B cell (primary cell): ENCODE measurements at regions not wholly inside any gene's neighbourhood (a gene's known extent, or its start where the extent isn't known, plus 50 kb on each side); places are given as distances from the start of the nearest gene placed in this dataset.

Source experiments
- ATAC-seq: fragments of 200-7000 bp; cut with Tn5 transposase; one replicate; pipeline ENCODE4 v1.10.0; 2021; ENCODE audit warnings: low read depth, mild to moderate bottlenecking, moderate number of reproducible peaks, moderate library complexity
- CTCF ChIA-PET: fragments of 350-600 bp; sonication (Branson Sonifier 250); formaldehyde crosslinking; loops from one replicate; lab custom pipeline; 2021; ENCODE audit warnings: antibody characterized with exemption, inconsistent platforms; lab: Charles Lee
- POLR2A ChIA-PET: fragments of 350-600 bp; sonication (Branson Sonifier 250); formaldehyde crosslinking; loops from one replicate; lab custom pipeline; 2021; ENCODE audit warnings: antibody characterized with exemption; lab: Charles Lee
- DNase-seq: peaks from one replicate; pipeline ENCODE4 v3.0.0; 2013
- H2AFZ ChIP-seq: 2 replicates; pipeline ENCODE4 v1.6.1; 2012; ENCODE audit warnings: mild to moderate bottlenecking, low read depth, low read length; ENCODE audit not compliant: insufficient read depth, poor library complexity, severe bottlenecking
- H3K27ac ChIP-seq, 2 donors: 1 replicate in 1 of 2; 2 replicates in 1 of 2; pipeline ENCODE4 v1.5.1; 2012 to 2013; ENCODE audit warnings: low read length in 2 of 2, mild to moderate bottlenecking in 2 of 2, moderate library complexity in 1 of 2
- H3K27me3 ChIP-seq, 4 experiments: fragments of 200-600 bp in 1 of 4; sonication (generic) in 1 of 4; replicated peaks in 1 of 4; 1 replicate in 2 of 4; 2 replicates in 2 of 4; pipeline versions ENCODE4 v1.6.1 to v1.7.0; 2013 to 2016; ENCODE audit warnings: low read length in 3 of 4, mild to moderate bottlenecking in 2 of 4, mixed read lengths in 1 of 4, moderate library complexity in 1 of 4; ENCODE audit not compliant: insufficient read depth in 4 of 4, control insufficient read depth in 3 of 4; ENCODE audit errors: control extremely low read depth in 1 of 4
- H3K36me3 ChIP-seq, 2 experiments: replicated peaks in 1 of 2; 1 replicate in 1 of 2; 2 replicates in 1 of 2; pipeline versions ENCODE4 v1.6.1 to v1.7.1; 2013; ENCODE audit warnings: low read length in 1 of 2; ENCODE audit not compliant: insufficient read depth in 2 of 2, control insufficient read depth in 1 of 2; ENCODE audit errors: control extremely low read depth in 1 of 2, extremely low read depth in 1 of 2
- H3K4me1 ChIP-seq, 2 donors: fragments of 200-600 bp in 1 of 2; sonication (generic) in 1 of 2; 1 replicate in 1 of 2; 2 replicates in 1 of 2; pipeline versions ENCODE4 v1.5.1 to v1.6.1; 2013 to 2017; ENCODE audit warnings: low read length in 2 of 2; ENCODE audit not compliant: control insufficient read depth in 2 of 2, insufficient read depth in 2 of 2
- H3K4me2 ChIP-seq: replicated peaks from 2 replicates; pipeline ENCODE3; 2012; ENCODE audit warnings: mild to moderate bottlenecking, low read depth, low read length; ENCODE audit not compliant: poor library complexity, severe bottlenecking
- H3K4me3 ChIP-seq, 5 experiments: fragments of 200-600 bp in 1 of 5; sonication (generic) in 1 of 5; 1 replicate in 3 of 5; 2 replicates in 2 of 5; pipeline versions ENCODE4 v1.5.1 to v1.7.0; 2011 to 2016; ENCODE audit warnings: low read length in 4 of 5, mild to moderate bottlenecking in 4 of 5, low read depth in 2 of 5, control low read depth in 1 of 5, moderate library complexity in 1 of 5; ENCODE audit not compliant: insufficient read depth in 1 of 5; ENCODE audit errors: control extremely low read depth in 1 of 5, extremely low read depth in 1 of 5
- H3K79me2 ChIP-seq: fragments of 200-600 bp; sonication (generic); one replicate; pipeline ENCODE4 v1.6.0; 2016; ENCODE audit warnings: low read length; ENCODE audit not compliant: control insufficient read depth, insufficient read depth
- H3K9ac ChIP-seq: fragments of 200-600 bp; sonication (generic); 2 replicates; pipeline ENCODE4 v1.6.1; 2017; ENCODE audit warnings: mild to moderate bottlenecking, low read length, moderate library complexity
- H3K9me3 ChIP-seq, 3 donors: one replicate each; pipeline versions ENCODE4 v1.6.1 to v1.7.1; 2013; ENCODE audit warnings: low read length in 2 of 3; ENCODE audit not compliant: control insufficient read depth in 2 of 3, insufficient read depth in 1 of 3; ENCODE audit errors: control extremely low read depth in 1 of 3
- H4K20me1 ChIP-seq: 2 replicates; pipeline ENCODE4 v1.6.0; 2012; ENCODE audit warnings: mild to moderate bottlenecking, low read length; ENCODE audit not compliant: insufficient read depth, control insufficient read depth, poor library complexity, severe bottlenecking
- H3K27ac Mint-ChIP-seq: one replicate; pipeline ENCODE4 v1.8.0; 2021; ENCODE audit warnings: mixed read lengths
- H3K27me3 Mint-ChIP-seq: one replicate; pipeline ENCODE4 v1.8.0; 2021; ENCODE audit warnings: mixed read lengths
- H3K4me1 Mint-ChIP-seq: one replicate; pipeline ENCODE4 v1.8.0; 2021; ENCODE audit warnings: mixed read lengths
- H3K4me3 Mint-ChIP-seq: one replicate; pipeline ENCODE4 v1.8.0; 2021; ENCODE audit warnings: mixed read lengths
- H3K9me3 Mint-ChIP-seq: one replicate; pipeline ENCODE4 v1.8.0; 2022; ENCODE audit warnings: mixed read lengths; ENCODE audit not compliant: insufficient read depth
- EZH2 ChIP-seq: IDR thresholded peaks from 2 replicates; pipeline ENCODE4 v1.6.1; 2012; ENCODE audit warnings: borderline replicate concordance, low read depth, mild to moderate bottlenecking, moderate library complexity, low read length; ENCODE audit not compliant: insufficient read depth, poor library complexity, severe bottlenecking
- WGBS: methylation state at CpG from one replicate; pipeline ENCODE4 v1.1.5; 2013; ENCODE audit warnings: missing lambda C conversion rate; ENCODE audit not compliant: insufficient coverage; 5-methylcytosine and 5-hydroxymethylcytosine counted together
- intact Hi-C: fragments of 100-400 bp; cut with micrococcal nuclease; formaldehyde crosslinking; loops from one replicate; pipeline ENCODE4 v1.10.0; 2022
- TF ChIP-seq, protein P1 (sequence below): fragments of 200-600 bp; IDR thresholded peaks from one replicate; pipeline ENCODE4 v1.8.0; 2022; ENCODE audit warnings: antibody characterized with exemption, mild to moderate bottlenecking

- H3K27ac Mint-ChIP-seq, result no peak overlapping the region
- Histone ChIP-seq H4K20me1 (no peaks in the 10 kb centered on the region), H3K4me2 (no peak overlapping the region), H2AFZ (no peak overlapping the region), H3K9ac (no peak overlapping the region), H3K36me3 (no peaks in the 10 kb centered on the region), H3K4me1 (no peaks in the 10 kb centered on the region), H3K9me3 (no peaks in the 10 kb centered on the region), H3K4me3 (no peak overlapping the region), H3K27me3 (peaks cover 0 to 9% (median 3%) of the 10 kb centered on the region in 4 experiments), H3K27ac (no peak overlapping the region), H3K79me2 (no peaks in the 10 kb centered on the region)
- POLR2A ChIA-PET, result no interaction called here
- intact Hi-C loops, result no loop called here
- no peak for TF ChIP-seq EZH2
- TF ChIP-seq, protein P1, sequence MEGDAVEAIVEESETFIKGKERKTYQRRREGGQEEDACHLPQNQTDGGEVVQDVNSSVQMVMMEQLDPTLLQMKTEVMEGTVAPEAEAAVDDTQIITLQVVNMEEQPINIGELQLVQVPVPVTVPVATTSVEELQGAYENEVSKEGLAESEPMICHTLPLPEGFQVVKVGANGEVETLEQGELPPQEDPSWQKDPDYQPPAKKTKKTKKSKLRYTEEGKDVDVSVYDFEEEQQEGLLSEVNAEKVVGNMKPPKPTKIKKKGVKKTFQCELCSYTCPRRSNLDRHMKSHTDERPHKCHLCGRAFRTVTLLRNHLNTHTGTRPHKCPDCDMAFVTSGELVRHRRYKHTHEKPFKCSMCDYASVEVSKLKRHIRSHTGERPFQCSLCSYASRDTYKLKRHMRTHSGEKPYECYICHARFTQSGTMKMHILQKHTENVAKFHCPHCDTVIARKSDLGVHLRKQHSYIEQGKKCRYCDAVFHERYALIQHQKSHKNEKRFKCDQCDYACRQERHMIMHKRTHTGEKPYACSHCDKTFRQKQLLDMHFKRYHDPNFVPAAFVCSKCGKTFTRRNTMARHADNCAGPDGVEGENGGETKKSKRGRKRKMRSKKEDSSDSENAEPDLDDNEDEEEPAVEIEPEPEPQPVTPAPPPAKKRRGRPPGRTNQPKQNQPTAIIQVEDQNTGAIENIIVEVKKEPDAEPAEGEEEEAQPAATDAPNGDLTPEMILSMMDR, result no peak
- CTCF ChIA-PET, result no interaction called here
- DNase-seq (no peak), ATAC-seq (no peak)
- WGBS, result no CpG with 5 or more reads among the region's 1 CpG
- H3K9me3 Mint-ChIP-seq, result peaks cover 8% of the 10 kb centered on the region
- H3K4me3 Mint-ChIP-seq, result no peak overlapping the region
- peaks cover 21% of the 10 kb centered on the region for H3K27me3 Mint-ChIP-seq
- H3K4me1 Mint-ChIP-seq, result no peaks in the 10 kb centered on the region
Observed at GRCh38 chr9:113818391-113818790, 57.7 kb upstream of the ZNF618 start.

DNA sequence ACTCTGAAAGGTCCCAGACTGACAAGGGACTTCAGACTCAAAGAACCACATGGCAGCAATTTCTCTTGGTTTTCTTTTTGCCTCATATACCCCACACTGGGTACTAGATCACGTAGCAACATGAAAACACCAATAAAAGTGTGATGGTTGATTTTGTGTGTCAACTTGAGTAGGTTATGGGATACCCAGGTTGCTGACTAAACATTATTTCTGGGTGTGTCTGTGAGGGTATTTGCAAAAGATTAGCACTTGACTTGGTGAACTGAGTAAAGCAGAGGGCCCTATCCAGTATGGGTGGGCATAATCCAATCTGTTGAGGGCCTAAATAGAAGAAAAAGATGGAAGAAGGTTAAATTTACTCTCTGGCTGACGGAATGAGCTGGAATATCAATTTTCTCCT, 53.8 kb upstream of the ZNF618 start:
- TF ChIP-seq, protein P1, result no peak
- TF ChIP-seq EZH2, result no peak
- Mint-ChIP-seq H3K27me3 (peaks cover 16% of the 10 kb centered on the region), H3K4me3 (no peak overlapping the region)

More for the DNA sequence above, 53.8 kb upstream of the ZNF618 start:
- no peak overlapping the region for H3K27ac ChIP-seq
- H3K9ac ChIP-seq, result no peak overlapping the region
- peaks cover 2 to 13% (median 4%) of the 10 kb centered on the region in 3 donors for H3K9me3 ChIP-seq
- H2AFZ ChIP-seq, result no peak overlapping the region
- no peak overlapping the region for H3K27ac Mint-ChIP-seq
- no peak for ATAC-seq
- no peaks in the 10 kb centered on the region for H4K20me1 ChIP-seq
- peaks cover 16% of the 10 kb centered on the region for H3K9me3 Mint-ChIP-seq
- H3K4me1 ChIP-seq, result no peaks in the 10 kb centered on the region
- intact Hi-C loops, result no loop called here
- H3K4me1 Mint-ChIP-seq, result no peaks in the 10 kb centered on the region
- H3K27me3 ChIP-seq, result peaks cover 0 to 5% (median 1%) of the 10 kb centered on the region in 4 experiments
- WGBS, result 88% methylated on average over 1 of the region's 2 CpGs
- no peak overlapping the region for H3K4me2 ChIP-seq
- no peak for DNase-seq
- CTCF ChIA-PET, result no interaction called here
- H3K36me3 ChIP-seq, result no peaks in the 10 kb centered on the region
- H3K4me3 ChIP-seq, result no peak overlapping the region
- POLR2A ChIA-PET, result no interaction called here
- no peaks in the 10 kb centered on the region for H3K79me2 ChIP-seq
